HEK293T (cell line): ENCODE measurements at regions not wholly inside any gene's neighbourhood (a gene's known extent, or its start where the extent isn't known, plus 50 kb on each side); places are given as distances from the start of the nearest gene placed in this dataset.

Experiments used
- BHLHE40 ChIP-seq: fragments of 450-650 bp; IDR thresholded peaks from 2 replicates; pipeline ENCODE4 v1.6.1; 2016; ENCODE audit warnings: mild to moderate bottlenecking, moderate library complexity, borderline replicate concordance
- FOXA1 ChIP-seq: fragments of 450-650 bp; IDR thresholded peaks from 2 replicates; pipeline ENCODE4 v1.6.1; 2016; ENCODE audit warnings: mild to moderate bottlenecking
- FOXM1 ChIP-seq: fragments of 450-650 bp; IDR thresholded peaks from 2 replicates; pipeline ENCODE4 v1.6.1; 2017; ENCODE audit warnings: mild to moderate bottlenecking, borderline replicate concordance

DNA sequence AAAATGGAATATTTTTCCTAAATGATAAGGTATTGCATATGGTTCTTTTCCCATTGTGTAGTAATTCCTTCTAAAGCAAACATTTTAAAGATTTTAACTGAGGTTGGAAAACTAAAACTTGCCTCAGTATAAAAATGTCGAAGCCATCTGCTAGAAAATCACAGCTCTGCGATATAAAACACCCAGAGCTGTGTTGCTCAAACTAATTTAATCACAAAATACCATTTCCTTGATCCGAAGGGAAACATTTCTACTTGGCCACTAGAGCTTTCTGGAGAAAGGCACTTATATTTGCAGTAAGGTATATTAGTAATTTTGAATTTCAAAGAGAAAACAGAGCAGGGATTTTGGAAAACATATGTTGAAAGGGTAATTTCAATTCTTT, 209.2 kb upstream of the ZNF32 start:
- TF ChIP-seq FOXA1 (no peak), BHLHE40 (no peak), FOXM1 (no peak)
